ENCODE measurements at regions not wholly inside any gene's neighbourhood (a gene's known extent, or its start where the extent isn't known, plus 50 kb on each side); places are given as distances from the start of the nearest gene placed in this dataset.

- H3K4me3 ChIP-seq: no peak overlapping the region
- no peaks in the 10 kb centered on the region for H4K20me1 ChIP-seq (replicated peaks; ENCODE audit: insufficient read depth)
- H3K27ac Mint-ChIP-seq: no peak overlapping the region
- H3K4me1 Mint-ChIP-seq: no peaks in the 10 kb centered on the region
- no peak overlapping the region for H3K4me3 Mint-ChIP-seq
- no peaks in the 10 kb centered on the region for H3F3A ChIP-seq (replicated peaks; ENCODE audit: low read depth)
- DNase-seq (ENCODE audit: low spot score) (no peak), ATAC-seq (no peak)
- H3K36me3 ChIP-seq (ENCODE audit: insufficient read depth): no peaks in the 10 kb centered on the region
- no peak overlapping the region for H3K4me2 ChIP-seq
- TF ChIP-seq ZNF462 (CRISPR knock-in tag; IDR thresholded peaks at IDR 0.05) (no peak), EZH2 (IDR thresholded peaks at IDR 0.05; ENCODE audit: low read depth, unreplicated experiment) (no peak), NANOG (IDR thresholded peaks at IDR 0.05; ENCODE audit: borderline replicate concordance) (no peak), REST (IDR thresholded peaks at IDR 0.05; ENCODE audit: unreplicated experiment) (no peak), ZNF114 (CRISPR knock-in tag; IDR thresholded peaks at IDR 0.05) (no peak), POLR2AphosphoS5 (IDR thresholded peaks at IDR 0.05; ENCODE audit: low read depth) (no peak), JUNB (IDR thresholded peaks at IDR 0.05; ENCODE audit: unreplicated experiment) (no peak), ETS1 (IDR thresholded peaks at IDR 0.05) (no peak), EZH2phosphoT487 (IDR thresholded peaks at IDR 0.05; ENCODE audit: unreplicated experiment) (no peak), CREB1 (CRISPR knock-in tag; IDR thresholded peaks at IDR 0.05; ENCODE audit: low read depth) (no peak)
- no peaks in the 10 kb centered on the region for H3K4me1 ChIP-seq (ENCODE audit: insufficient read depth)
- peaks cover 5% of the 10 kb centered on the region; the same call in 2 of the 3 replicates for H3K36me3 Mint-ChIP-seq (ENCODE audit: low read depth)
- no peaks in the 10 kb centered on the region for H3K9me2 ChIP-seq (ENCODE audit: insufficient read depth)
- H3K27me3 Mint-ChIP-seq (ENCODE audit: insufficient read depth, low read depth, poor library complexity): peaks cover 2% of the 10 kb centered on the region
- H3K27me3 ChIP-seq (ENCODE audit: insufficient read depth): no peaks in the 10 kb centered on the region
- no peak overlapping the region for H3K27ac ChIP-seq (ENCODE audit: low read depth)
- no peaks in the 10 kb centered on the region for H3K79me2 ChIP-seq (replicated peaks; ENCODE audit: insufficient read depth)
- H3K9me3 Mint-ChIP-seq: peaks cover 22% of the 10 kb centered on the region
- no peak overlapping the region for H2AFZ ChIP-seq
These were observed 291.8 kb downstream of the HAPSTR1 start for GRCh38 chr16:9383281-9383680.
